ENCODE measurements at regions not wholly inside any gene's neighbourhood (a gene's known extent, or its start where the extent isn't known, plus 50 kb on each side); places are given as distances from the start of the nearest gene placed in this dataset.
"Not testable (repeated sequence)": the region's sequence is repeated elsewhere in the genome, so short reads cannot be mapped to it uniquely, and the experiment has no call there.

- H3K4me3 ChIP-seq (ENCODE audit: low read depth, low read length) = no peak overlapping the region
- no peak for TF ChIP-seq CTCF (IDR thresholded peaks at IDR 0.05; ENCODE audit: low read depth, low read length, missing control alignments)
- no peak for DNase-seq (ENCODE audit: low read depth)
Measured at GRCh38 chr1:235052067-235053008, 76.3 kb downstream of the TOMM20 start.

- no peak for DNase-seq (ENCODE audit: low read depth)
- no peak for TF ChIP-seq CTCF (IDR thresholded peaks at IDR 0.05; ENCODE audit: low read depth, low read length, missing control alignments)
Measured at GRCh38 chr1:235051521-235051920, 77.1 kb downstream of the TOMM20 start.

GRCh38 chr1:235050911-235051360, 77.7 kb downstream of the TOMM20 start:
- peak; percentile 26 for DNase-seq (ENCODE audit: low read depth)
- no peak for TF ChIP-seq CTCF (IDR thresholded peaks at IDR 0.05; ENCODE audit: low read depth, low read length, missing control alignments)
- H3K4me3 ChIP-seq (ENCODE audit: low read depth, low read length) = no peak overlapping the region

More at GRCh38 chr1:235051521-235051920, 77.1 kb downstream of the TOMM20 start:
- H3K4me3 ChIP-seq (ENCODE audit: low read depth, low read length) = no peak overlapping the region

- not testable (repeated sequence) for H3K4me3 ChIP-seq (ENCODE audit: low read depth, low read length); DNase-seq (ENCODE audit: low read depth)
Measured at GRCh38 chr1:235049716-235050378, 78.8 kb downstream of the TOMM20 start.

GRCh38 chr1:235049217-235049616, 79.4 kb downstream of the TOMM20 start:
- H3K4me3 ChIP-seq (ENCODE audit: low read depth, low read length) = no peak overlapping the region
- DNase-seq (ENCODE audit: low read depth) = no peak
- TF ChIP-seq CTCF (IDR thresholded peaks at IDR 0.05; ENCODE audit: low read depth, low read length, missing control alignments) = no peak

GRCh38 chr1:235047331-235047871, 81.2 kb downstream of the TOMM20 start:
- H3K4me3 ChIP-seq (ENCODE audit: low read depth, low read length) = no peak overlapping the region
- no peak for TF ChIP-seq CTCF (IDR thresholded peaks at IDR 0.05; ENCODE audit: low read depth, low read length, missing control alignments)
- no peak for DNase-seq (ENCODE audit: low read depth)

GRCh38 chr1:235045921-235046601, 82.6 kb downstream of the TOMM20 start:
- H3K4me3 ChIP-seq (ENCODE audit: low read depth, low read length) = no peak overlapping the region
- no peak for TF ChIP-seq CTCF (IDR thresholded peaks at IDR 0.05; ENCODE audit: low read depth, low read length, missing control alignments)
- DNase-seq (ENCODE audit: low read depth) = no peak

Measured in GM12864 (cell line).